Right renal cortex interstitium (tissue), 3 donors: ENCODE measurements at regions not wholly inside any gene's neighbourhood (a gene's known extent, or its start where the extent isn't known, plus 50 kb on each side); places are given as distances from the start of the nearest gene placed in this dataset.

ENCODE experiments used
- DNase-seq, 3 donors: peaks; one replicate each; pipeline ENCODE4 v3.0.0-alpha.2; 2013; ENCODE audit warnings: low read depth in 3 of 3, low spot score in 2 of 3

DNA sequence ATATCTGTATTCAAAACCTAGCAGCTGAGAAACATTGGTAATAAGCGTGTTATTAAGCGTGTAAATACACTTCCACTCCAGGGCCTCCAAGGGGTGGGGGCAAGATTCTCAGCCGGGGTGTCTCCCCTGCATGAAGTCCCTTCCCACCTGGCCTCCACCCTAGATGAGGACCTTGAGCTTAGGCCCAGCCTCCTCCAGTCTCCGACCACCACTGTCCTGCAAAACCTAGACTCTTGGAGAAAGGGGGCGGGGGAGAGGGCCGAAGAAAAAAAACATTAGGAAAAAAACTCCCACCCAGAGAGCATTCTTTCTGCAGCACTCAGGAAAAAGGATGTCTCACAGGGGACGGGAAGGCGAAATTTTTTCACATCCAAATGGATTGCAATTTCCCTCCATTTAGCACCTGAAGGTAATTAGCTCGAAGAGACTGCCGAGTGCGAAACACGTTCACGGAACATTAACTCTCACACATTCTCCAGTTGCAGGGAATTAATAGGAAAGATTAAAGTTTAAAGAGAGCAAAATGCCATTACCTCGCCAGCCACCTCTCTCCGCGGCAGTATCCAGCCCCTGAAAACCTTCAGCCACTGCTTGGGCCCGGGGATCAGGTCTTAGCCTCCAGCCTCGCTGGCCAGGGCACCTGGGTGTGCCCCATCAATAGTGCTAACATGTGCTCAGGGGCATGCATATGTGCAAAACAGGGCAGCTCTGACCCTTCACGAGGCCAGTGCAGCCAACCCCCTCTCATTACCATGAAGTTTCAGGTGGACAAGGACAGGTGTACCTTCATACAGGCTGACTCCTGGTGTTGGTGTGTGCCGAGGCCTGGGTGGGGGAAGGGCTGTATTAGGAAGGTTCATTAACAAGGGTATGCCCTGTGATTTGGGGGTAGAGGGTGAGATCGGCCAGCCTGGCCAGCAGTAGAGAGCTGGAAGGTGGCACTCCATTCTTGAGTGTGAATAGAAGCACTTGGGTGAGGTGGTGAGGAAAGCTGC lies 77.2 kb downstream of the HIF1AN start:
- no peak for DNase-seq

DNA sequence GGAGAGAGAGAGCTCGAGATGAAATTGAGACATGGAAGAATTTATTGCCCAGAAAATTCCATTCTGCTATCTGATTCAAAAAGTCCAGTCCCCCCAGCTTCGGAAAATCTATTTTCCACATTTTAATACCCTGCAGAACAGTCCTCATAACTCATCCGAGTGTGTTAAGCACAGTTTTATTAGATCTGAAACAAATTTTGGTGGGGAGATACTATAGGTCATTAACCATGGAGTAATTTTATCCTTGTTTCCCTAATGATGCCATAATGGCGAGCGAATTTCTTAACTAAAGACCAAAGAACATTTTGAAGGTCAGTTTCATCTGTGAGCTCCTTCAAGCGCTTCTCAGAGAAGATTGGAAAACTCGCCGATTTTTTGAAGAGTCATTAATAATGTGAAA lies 78.1 kb downstream of the HIF1AN start:
- no peak for DNase-seq

DNA sequence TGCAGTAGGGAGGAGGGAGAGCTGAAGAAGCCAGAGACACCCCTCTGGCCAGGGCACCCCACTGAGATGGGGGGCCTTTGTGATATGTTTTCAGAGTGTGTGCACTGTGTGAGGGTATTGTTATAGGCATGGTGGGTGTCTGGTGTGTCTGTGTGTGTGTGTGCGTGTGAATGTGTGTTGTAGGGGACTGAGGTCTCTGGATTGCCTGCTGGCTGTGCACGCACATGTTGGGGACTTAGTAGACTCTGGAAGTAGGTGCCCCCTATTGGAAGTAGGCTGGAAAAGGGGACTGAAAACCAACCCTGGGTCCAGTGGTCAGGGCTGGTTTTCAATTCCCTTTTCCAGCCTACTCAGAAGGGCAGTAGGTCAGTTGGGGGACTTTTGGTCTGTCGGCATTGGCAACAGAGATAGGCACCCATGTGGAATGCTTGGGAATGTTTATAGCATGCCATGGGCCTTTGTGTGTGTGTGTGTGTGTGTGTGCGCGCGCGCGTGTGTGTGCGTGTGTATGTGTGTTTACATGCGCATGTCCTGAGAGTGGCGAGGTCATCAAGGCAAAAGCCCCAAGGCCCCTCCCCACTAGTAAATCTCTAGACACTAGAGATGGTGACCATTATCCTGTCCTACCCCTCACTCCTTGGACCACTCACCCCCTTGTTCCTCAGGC lies 78.8 kb downstream of the HIF1AN start:
- no peak for DNase-seq

DNA sequence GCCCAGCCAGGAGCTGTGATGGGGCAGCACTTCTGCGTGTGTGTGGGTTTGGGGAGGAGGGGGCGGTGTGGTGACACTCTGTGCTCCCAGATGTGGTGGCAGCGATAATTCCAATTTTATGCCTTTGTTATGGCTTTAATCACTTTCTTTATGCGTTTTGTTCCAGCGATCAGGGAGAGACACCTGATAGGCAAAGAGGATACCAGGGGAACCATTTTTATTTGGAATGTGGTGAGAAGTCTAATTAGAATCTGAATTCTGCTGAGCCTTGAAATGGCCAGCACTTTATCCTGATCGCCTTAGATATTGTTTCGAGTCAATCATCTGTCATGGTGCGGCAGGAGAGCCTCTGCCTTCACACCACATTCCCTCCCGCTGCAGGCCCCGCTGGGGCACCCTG lies 79.5 kb downstream of the HIF1AN start:
- no peak for DNase-seq

DNA sequence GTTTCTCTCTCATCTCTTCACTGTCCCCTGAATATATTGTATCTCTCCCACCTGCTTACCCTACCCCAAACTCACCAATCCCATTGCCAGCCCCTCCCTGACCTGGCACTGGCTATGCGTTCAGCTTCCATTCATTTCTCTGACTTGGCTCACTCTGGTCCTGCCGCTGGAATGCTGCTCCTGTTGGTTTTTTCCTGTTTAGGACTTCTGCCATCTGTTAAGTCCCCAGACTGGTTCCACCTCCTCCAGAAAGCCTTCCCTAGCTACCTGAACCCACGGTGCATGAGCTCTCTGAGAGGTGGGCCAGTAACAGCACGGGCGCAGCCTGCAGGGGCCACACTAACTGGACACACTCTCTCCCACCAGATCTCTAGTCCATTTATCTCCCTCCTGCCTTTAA lies 80.2 kb downstream of the HIF1AN start:
- no peak for DNase-seq

DNA sequence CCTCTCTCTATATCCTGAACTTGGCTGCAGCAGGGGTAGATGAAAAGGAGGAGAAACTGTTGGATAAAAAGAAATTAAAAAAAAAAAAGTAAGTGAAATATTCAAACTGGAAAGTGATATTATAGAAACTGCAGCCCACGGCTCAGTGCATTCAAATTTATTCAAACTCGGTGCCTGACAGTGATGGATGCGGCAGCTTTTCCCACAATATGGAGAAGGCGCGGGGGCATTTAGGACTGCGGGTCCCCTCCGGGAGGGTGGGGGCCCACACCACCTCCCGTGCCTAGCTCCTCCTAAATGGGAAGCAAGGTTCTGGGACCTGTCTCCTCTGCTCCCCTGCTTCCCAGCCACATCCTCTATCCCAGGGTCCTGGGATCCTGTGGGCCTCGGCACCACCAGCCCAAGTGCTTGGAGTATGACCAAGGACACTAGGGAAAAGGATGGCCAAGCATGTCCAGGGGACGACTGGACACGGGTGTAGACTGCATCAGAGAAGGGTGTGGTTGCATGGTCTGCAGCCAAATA lies 82.4 kb downstream of the HIF1AN start:
- no peak for DNase-seq

DNA sequence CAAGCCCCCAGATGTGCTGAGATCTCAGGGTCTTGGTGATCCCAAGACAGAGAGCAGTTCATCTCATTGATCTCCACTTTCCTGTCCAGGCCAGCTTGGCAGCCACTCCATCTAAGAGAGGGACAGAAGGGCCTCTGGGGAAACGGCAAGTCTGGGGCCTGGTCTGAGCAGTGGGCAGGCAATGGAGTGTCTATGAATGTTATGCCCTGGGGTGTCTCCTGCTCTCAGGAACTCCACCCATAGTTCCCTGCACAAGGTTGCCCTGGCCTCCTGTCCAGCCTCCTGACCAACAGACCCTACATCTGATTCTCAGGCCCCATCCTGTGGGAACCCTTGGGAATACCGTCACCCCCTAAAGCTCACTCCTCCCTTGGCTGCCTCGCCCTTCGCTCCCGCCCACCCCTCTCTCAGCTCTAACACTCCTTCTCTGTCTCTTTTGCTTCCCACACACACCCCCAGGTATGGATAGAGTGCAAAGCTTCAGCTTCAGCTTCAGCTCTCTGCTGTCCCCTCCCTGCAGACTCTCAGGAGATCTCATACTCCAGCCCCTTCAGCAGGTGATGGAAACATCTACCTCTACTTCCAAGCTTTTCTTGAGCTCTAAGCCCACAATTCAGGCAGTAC lies 83.0 kb downstream of the HIF1AN start:
- DNase-seq = no peak

DNA sequence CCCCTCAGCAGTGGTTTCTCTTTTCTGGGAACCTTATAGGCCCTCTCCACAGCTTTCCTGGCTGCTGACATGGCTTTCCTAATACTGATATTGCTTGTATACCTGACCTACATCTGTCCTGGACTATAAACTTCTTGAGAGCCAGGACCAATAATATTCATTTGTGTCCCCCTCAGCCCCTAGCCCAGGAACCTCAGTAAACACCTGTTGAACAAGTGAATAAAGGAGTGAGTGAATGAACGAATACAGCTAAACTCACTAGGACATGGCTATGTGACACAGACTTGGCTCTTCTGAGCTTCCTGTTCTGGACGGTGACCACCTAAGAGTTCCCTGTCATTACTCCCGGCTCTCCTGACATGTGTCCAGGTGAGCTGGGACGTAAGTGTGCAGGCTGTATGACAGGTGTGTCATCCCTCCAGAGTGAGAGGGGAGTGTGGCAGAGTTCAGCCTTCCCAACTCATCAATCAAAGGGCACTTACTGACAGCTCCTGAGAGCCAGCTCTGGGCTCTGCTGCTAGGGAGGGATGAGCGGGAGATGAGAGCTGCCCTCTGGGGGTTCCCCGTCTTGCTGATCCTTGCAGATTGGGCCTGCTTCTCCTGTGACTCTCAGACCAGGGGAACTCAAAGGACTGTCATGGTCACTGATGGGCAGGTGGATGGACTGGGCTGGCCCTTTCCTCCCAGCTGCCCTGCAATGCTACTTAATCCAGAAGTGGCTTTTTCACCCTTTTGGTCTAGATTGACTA lies 84.5 kb downstream of the HIF1AN start:
- no peak for DNase-seq

DNA sequence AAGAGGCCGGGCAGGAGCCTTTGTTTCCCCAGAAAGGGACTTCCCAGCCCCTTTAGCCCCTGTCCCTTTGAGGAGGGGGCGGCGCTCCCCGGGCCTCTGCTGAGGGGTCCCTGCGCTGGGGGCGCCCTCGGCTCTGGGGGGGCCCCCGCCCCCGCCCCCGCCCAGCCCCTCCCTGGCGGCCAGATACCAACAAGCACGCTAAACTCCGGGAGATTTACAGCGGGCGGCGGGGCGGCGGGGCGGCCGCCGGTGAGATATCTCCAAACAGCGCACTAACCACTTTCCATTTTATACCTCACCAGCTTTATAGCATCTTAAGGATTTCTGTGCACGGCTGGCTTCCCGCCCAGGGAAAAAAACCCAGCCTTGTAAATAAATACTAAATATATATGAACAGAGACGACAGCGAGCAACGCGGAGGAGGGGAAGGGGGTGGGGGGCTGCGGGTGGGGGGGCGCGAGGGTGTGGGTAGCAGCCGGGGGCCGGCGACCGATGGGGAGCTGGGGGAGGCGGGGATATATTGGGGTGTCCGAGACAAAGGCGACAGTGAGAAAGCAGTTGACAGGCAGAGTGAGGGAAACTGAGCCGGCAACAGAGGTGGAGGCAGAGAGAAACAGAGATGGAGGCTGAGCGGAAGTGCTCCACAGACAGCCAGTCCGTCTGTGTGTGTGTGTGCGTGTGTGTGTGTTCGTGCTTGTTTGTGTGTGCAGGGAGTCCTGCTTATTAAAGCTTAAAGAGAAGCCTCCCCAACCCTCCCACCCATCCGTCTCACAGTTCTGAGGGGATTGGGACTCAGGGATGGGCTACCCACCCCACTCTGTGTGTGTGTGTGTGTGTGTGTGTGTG lies 85.8 kb downstream of the HIF1AN start:
- DNase-seq = no peak

DNA sequence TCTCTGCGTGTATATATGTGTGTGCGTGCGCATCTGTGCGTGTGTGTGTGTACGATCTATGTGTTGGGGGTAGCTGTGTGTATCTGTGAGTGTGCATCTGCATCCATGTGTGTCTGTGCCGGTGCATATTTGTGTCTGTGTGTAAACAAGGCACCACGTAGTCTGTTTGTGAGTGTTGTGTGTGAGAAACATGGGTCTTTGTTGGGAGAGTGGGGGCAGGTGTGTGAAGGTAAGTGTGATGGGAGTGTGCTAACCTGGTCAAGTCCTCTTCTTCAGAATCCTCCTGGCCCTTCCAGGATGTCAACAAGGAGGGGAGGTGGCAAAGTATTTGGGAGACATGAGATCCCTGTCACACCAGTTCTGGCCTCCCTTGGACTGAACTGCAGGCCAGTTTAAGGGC lies 87.2 kb downstream of the HIF1AN start:
- DNase-seq = no peak

DNA sequence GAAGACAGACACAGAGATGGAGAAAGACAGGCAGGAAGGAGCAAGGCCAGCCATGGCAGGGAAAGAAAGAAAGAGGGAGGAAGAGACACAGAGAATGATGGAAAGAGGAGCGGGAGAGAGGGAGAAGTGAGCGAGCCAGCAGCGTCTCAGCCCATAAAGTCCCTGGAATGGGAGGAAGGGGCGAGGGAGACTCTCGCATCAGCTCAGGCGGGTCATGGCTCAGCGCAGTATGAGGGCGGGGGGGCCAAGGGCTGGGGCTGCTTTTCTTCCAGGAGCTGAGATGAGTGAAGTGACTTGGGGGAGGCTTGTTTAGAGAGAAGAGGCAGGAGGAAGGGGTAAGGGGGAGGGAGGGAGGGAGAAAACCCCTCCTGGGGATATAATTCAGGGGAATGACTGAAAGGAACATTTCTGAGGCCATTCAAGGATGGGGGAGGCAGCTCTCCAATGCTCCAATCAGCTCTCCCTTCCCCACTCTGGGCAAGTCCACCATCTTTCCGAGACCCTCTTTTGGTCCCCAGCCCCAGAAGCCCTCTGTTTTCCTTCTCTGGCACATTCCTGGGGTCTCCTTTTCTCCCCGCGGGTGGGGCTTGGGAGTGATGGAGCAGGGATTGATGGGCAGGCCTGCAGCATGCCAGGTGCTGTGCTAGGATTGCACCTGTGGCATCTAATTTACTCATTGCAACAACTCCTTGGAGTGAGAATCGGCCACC lies 87.9 kb downstream of the HIF1AN start:
- peak in 1 of 3 donors; percentile 76 for DNase-seq

DNA sequence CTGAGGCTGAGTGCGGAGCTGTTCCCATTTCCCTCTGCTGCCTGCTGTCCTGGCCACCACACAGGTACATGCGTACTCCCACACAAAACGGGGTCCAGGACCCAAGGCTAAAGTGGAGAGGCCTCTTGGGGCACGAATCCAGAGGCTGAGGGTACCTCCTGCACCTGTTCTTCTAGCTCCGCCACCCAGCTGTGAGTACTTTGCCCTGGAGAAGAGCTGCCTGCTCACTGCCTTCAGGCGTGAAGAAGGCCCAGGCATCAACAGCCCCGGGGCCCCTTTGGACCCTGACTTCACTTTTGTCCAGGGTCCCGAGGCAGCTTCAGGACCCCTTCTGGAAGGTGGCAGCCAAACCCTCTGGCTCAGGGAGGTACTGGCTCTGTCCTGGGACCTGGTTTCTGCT lies 88.6 kb downstream of the HIF1AN start:
- DNase-seq = no peak

DNA sequence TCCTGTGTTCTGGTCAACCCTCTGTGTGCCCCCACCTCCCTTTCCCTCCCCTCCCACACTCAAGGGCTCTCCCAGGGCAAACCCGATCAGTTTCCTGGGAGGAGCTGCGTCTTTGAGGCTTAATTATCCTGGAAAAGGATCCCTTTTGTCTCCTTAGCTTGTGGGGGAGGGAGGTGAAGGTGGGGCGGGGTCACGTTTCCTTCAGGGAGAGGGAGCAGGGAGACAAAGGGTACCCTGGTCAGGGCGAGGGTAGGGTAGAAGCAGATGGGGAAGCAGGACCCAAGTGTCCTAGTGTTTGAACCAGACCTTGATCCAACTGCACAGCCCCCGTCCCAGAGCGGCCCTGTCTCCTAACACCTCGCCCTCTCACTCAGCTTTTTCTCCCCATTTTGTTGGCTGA lies 90.1 kb downstream of the HIF1AN start:
- DNase-seq = no peak

DNA sequence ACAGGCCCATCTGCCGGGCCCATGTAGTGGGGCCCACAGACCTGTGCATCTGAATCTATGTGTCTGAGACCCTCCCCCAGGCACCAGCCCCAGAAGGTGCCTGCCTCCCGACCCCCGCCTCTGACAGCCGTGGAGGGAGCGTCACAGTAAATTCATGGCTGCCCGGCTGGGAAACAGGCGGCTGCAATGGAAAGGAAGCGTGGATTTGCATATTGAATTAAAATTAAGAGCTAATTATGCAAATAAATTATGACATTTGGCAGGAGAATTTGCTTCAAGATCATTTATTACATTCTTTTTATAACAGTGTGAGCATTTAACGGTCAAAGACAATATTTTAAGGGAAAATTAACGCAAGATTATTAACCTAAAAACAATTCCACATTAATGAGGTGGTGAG lies 92.3 kb downstream of the HIF1AN start:
- no peak for DNase-seq

DNA sequence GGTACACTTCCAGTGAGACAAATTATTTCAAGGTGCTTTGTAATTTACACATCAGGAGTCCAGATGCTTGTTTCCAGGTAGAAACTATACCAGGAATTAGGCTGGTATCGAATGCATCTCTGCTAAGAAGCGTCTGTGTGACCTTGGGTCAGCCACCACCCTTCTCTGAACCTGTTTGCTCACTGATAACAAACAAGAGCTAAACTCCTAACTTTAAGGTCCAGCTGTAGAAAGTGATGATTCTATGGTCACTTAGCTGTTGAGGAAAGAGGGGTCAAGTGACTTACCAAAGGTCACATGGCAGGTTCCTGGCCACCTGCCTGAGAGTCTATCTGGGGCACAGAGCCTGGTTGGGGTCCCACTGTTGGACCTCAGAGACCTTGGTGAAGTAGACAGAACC lies 95.4 kb downstream of the HIF1AN start:
- DNase-seq = no peak

DNA sequence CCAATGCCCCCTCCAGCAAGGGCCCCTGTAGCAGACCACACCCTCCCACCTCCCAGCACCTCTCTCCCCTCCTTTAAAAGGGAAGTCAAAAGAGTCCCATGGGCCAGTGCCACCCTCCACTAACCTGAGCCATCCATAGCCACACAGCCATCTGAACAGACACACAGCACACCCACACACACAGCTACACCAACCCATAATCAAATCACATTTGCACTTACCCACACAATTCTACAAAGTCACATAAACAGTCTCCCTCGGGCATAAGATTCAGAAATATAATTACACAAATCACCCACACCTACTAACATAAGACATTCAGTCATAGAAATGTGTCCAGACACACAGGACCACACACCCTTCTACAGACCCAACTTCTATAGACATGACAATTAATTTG lies 96.3 kb downstream of the HIF1AN start:
- DNase-seq = no peak

DNA sequence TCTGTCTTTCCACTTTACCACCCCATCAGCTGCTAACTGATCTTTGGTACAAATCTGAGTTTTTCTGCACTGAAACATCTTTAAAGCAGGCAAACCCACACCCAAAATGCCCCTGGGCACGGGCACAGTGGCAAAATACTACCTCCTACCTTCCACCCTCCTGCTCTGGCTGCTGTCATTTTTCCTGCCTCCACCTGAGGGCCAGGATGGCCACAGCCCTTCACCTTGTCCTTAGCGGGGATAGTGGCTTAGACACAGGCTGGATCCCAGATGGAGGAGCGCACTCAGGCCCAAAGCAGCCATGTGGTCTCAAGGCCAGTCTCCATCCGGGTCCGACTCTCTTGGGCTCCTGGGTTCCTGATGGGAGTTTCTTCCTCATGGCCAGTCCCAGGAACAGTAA lies 98.3 kb downstream of the HIF1AN start:
- no peak for DNase-seq

DNA sequence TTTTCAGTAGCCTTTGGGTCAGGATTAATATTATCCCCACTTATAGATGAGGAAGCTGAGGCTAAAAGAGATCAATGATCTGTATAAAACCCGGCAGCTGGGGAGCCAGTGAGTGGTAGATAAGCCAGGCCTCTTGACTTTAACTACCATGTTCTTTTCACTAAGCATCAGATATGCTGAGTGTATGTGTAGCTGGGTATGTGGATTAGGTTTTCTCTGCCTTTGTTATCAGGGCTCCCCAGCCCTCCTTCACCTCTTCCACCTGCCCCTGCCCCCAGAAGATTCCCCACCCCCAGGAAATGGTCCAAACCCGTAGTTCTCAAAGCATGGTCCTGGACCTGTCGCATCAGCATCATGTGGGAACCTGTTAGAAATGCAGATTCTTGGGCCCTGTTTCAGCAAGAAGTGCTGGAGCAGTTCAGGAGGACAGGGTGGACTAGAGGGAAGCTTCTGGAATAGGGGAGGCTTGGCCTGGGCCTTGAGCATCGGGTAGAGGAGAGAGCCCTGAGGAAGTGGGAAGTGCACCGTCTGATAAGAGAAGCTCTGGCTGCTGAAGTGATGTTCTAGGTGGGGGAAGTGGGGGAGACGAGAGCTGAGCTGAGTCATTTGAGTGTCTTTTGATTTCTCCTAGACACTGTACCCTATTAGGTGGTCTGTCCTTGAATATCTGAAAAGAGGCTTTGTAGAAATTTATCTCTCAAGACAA lies 101.3 kb downstream of the HIF1AN start:
- no peak for DNase-seq

DNA sequence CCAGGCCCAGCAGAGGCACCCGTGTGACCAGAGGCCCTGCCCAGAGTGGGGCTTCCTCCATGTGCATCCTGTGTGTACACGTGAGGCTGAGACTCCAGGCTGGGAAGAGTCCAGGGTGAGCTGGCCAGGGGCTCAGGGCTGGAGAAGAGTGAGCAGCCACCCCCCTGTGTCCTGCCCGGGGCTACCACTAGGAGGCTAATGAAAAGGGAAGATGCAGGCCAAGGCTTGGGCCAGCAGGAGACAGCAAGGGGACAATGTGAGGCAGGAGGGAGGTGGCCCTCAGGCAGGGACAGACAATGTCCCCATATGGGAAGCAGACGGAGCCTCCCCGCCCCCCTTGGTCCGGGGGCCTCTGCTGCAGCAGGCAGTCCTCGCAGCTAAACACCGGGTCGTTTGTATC lies 102.0 kb downstream of the HIF1AN start:
- DNase-seq = no peak
